ENCODE measurements at regions not wholly inside any gene's neighbourhood (a gene's known extent, or its start where the extent isn't known, plus 50 kb on each side); places are given as distances from the start of the nearest gene placed in this dataset.

- CTCF ChIA-PET (ENCODE audit: low intra/inter-chr PET ratio), result no interaction called here
- intact Hi-C loops (cut with micrococcal nuclease), result no loop called here
- BruUV-seq (replicated peaks), result no TSS peak
- TF ChIP-seq NCOA4 (IDR thresholded peaks at IDR 0.05; ENCODE audit: partially characterized antibody), result no peak
- no peak for TF ChIP-seq TARDBP (IDR thresholded peaks at IDR 0.05)
- TF ChIP-seq NBN (IDR thresholded peaks at IDR 0.05; ENCODE audit: low read depth), result no peak
- no peak for TF ChIP-seq ZNF263 (CRISPR knock-in tag; IDR thresholded peaks at IDR 0.05; ENCODE audit: borderline replicate concordance)
- no peak for TF ChIP-seq ZBTB11 (CRISPR knock-in tag; IDR thresholded peaks at IDR 0.05)
- TF ChIP-seq XRCC5 (IDR thresholded peaks at IDR 0.05; ENCODE audit: low read depth, low read length), result no peak
- TF ChIP-seq ATF2 (CRISPR knock-in tag; IDR thresholded peaks at IDR 0.05), result no peak
- TF ChIP-seq MITF (IDR thresholded peaks at IDR 0.05), result no peak
- TF ChIP-seq SMAD2 (IDR thresholded peaks at IDR 0.05; ENCODE audit: low read depth, low read length), result no peak
- TF ChIP-seq ZMIZ1 (IDR thresholded peaks at IDR 0.05; ENCODE audit: low read depth in 2 of 2, low read length in 2 of 2), result no peak
- no peak for TF ChIP-seq HIVEP1 (CRISPR knock-in tag; IDR thresholded peaks at IDR 0.05)
Measured at GRCh38 chr11:109019342-109019936, 354.6 kb downstream of the DDX10 start.

More at GRCh38 chr11:109019342-109019936, 354.6 kb downstream of the DDX10 start:
- Histone ChIP-seq H3K4me1 (replicated peaks in 1 of 2; ENCODE audit: control insufficient read depth in 2 of 2, insufficient read depth in 2 of 2, low read length in 2 of 2) (no peaks in the 10 kb centered on the region), H3K9ac (ENCODE audit: insufficient read depth in 1 of 2, low read depth in 2 of 2, low read length in 2 of 2) (no peak overlapping the region), H3K27me3 (ENCODE audit: control insufficient read depth in 2 of 2, insufficient read depth in 2 of 2, low read length in 2 of 2) (no peaks in the 10 kb centered on the region), H3K4me3 (no peak overlapping the region), H3K79me2 (ENCODE audit: control insufficient read depth, insufficient read depth, low read length) (no peaks in the 10 kb centered on the region), H3K4me2 (ENCODE audit: insufficient read depth, low read length) (no peak overlapping the region), H2AFZ (ENCODE audit: low read depth, low read length) (no peak overlapping the region), H3K9me1 (ENCODE audit: control insufficient read depth, insufficient read depth, low read length) (no peaks in the 10 kb centered on the region), H3K36me3 (ENCODE audit: control insufficient read depth, insufficient read depth, low read length) (no peaks in the 10 kb centered on the region), H3K27ac (ENCODE audit: extremely low read depth, low read depth, low read length) (no peak overlapping the region), H4K20me1 (replicated peaks; ENCODE audit: control insufficient read depth, insufficient read depth, low read length) (no peaks in the 10 kb centered on the region), H3K9me3 (replicated peaks; ENCODE audit: control insufficient read depth, insufficient read depth, low read depth, low read length) (no peaks in the 10 kb centered on the region)
- DNase-seq (ENCODE audit: extremely low read depth in 1 of 4, low spot score in 3 of 4) (no peak), ATAC-seq (no peak), FAIRE-seq (no peak)
- POLR2A ChIA-PET, result no interaction called here
- under 1% methylated on average over 7 of the region's 7 CpGs for whole genome bisulfite sequencing (ENCODE audit: insufficient coverage, low coverage, missing lambda C conversion rate)
- in situ Hi-C loops (cut with MboI), result no loop called here
